GM19025 (cell line): ENCODE measurements at regions not wholly inside any gene's neighbourhood (a gene's known extent, or its start where the extent isn't known, plus 50 kb on each side); places are given as distances from the start of the nearest gene placed in this dataset.

ENCODE experiments used
- ATAC-seq: cut with Tn5 transposase; IDR thresholded peaks from one replicate; pipeline ENCODE4 v1.9.1; 2021; ENCODE audit warnings: mild to moderate bottlenecking, low read depth, moderate library complexity; ENCODE audit not compliant: unreplicated experiment

DNA sequence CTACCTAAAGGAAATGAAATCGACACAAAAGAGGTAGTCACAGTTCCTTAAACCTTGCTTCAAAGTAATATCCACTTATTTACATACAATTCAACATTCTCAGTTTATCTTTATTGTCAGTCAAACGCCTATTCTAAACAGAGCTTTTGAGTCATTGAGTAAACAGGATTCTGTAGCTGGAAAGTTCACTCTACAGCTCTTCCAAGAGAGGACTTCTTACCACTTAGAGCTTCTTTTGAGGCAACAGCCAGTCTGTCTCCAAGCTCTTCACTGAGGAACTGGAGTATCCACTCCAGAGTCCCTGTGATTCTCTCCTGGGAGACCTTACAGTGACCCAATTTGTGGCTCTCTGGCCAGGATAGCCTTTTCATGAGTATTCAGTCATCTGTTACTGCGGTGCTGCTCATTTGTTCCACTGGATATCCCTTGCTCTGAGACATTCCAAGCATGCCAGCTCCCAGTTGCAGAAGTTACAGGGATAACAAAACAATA lies 210.9 kb upstream of the OSR1 start:
- no peak for ATAC-seq

DNA sequence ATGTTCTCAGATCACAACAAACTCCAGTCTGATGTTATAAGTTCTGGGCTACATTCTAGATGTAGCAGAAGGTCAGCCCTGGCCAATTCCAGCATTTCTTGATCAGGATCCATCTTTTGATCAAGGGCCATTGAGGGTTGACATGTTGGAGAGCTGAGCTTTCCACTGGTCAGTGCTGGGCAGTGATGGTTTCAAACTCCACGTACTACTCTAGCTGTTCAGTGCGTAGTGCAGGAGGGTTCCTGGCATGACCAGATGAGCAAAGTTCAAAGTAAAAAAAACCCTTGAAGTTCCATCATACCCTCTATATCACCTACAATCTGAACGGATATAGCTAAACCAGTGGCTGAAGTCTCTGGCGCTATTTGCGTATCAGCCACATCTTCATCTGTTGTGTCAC lies 210.4 kb upstream of the OSR1 start:
- ATAC-seq = no peak

- ATAC-seq = no peak
These were observed 202.4 kb upstream of the OSR1 start for GRCh38 chr2:19560785-19561184.

GRCh38 chr2:19559596-19560240 lies 201.3 kb upstream of the OSR1 start:
- no peak for ATAC-seq

DNA sequence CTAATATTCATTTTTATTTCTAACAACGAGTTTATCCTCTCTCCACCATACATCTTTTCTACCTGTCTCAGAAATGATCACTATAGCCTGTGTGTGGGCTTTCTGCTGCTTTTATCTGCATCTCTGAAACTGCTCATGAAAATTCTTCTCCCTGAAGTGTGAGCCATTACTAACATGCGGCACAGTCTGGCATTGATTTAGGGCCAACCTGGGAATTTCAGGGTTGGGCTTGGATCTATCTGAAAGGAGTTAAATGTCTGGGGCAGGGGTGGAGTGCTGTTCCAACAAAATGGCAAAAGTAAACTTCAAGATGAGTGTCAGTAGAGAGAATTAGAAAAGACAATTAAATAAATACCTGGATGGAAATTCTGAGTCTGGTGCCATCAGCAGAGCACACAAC lies 198.2 kb upstream of the OSR1 start:
- ATAC-seq = no peak

GRCh38 chr2:19554520-19554919 lies 196.1 kb upstream of the OSR1 start:
- no peak for ATAC-seq

- ATAC-seq = no peak
These were observed 193.8 kb upstream of the OSR1 start for GRCh38 chr2:19552270-19552669.

DNA sequence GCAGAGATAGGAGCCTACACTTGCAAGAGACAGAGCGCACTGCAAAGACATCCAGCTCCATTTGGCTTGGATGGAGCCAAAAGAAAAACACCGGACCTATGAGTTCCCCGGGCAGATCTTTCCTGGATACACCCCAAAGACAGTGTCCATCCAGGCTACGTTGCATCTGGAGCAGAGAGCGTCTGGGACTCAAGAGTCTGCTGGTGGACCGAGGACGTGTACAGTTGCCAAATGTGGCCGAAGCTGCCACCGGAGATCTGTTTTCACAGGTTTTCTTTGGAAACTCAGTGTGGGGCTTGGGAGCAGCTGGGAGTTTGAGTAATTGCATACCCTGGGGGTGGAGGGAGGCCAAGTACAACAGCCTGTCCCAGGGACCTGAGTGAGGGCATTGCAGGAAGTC lies 192.3 kb upstream of the OSR1 start:
- no peak for ATAC-seq

DNA sequence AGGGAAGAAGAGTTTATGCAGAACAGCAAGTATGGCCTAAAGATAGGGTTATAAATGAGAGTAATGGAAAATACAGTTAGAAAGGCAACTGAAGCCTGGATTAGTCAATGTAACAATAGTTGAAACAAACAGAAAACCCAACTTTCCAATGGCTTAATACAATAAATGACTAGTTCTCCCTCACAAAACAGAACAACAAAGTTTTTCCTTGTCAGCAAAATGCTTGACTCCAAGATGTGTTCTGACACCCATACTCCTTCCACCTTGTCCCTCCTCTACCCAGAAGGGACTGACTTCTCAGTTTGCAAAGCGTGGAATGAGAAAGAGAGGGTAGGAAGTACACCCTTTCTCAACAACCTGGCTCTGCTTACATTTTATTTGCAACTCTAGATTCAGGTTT lies 191.4 kb upstream of the OSR1 start:
- ATAC-seq = no peak

- no peak for ATAC-seq
These were observed 189.7 kb upstream of the OSR1 start for GRCh38 chr2:19548116-19548515.

DNA sequence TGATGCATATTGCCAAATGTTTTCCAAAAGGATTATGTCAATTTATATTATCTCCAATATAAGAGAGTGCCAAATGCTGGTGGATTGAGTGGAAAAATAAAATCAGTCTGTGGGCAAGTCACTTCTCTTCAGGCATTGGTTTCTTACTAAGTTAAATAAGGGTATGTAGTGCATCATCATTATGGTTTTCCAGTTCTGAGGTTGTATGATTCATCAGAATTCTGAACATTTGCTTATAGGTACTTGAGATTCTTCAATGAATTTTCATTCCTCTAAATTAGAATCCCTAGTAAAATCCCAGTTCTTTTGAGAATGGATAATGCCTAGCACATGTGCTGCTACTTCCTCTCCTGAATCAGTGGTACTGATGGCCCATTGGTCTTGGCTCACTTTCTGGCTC lies 188.9 kb upstream of the OSR1 start:
- no peak for ATAC-seq

- no peak for ATAC-seq
These were observed 187.1 kb upstream of the OSR1 start for GRCh38 chr2:19545507-19545906.

GRCh38 chr2:19543663-19544383 lies 185.4 kb upstream of the OSR1 start:
- no peak for ATAC-seq

- no peak for ATAC-seq
These were observed 184.6 kb upstream of the OSR1 start for GRCh38 chr2:19542796-19543662.

DNA sequence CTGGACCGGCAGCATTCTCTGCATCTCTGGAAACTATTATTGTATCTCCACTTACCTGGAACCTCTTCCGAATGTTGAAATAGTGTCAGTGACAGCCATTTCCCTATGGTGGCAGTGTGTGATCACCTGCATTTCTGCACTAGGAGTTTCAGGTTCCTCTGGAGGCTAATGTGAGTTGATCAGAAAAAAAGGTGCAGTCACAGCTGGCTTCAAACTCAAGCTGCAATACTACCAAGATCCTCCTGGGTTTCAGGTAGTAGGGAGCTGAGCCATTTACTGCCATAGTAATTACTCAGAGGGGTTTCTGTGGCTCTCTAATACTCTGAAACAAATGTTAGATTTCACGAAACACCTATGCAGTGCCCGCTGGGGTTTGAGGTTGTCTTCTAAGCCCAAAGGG lies 183.5 kb upstream of the OSR1 start:
- no peak for ATAC-seq

DNA sequence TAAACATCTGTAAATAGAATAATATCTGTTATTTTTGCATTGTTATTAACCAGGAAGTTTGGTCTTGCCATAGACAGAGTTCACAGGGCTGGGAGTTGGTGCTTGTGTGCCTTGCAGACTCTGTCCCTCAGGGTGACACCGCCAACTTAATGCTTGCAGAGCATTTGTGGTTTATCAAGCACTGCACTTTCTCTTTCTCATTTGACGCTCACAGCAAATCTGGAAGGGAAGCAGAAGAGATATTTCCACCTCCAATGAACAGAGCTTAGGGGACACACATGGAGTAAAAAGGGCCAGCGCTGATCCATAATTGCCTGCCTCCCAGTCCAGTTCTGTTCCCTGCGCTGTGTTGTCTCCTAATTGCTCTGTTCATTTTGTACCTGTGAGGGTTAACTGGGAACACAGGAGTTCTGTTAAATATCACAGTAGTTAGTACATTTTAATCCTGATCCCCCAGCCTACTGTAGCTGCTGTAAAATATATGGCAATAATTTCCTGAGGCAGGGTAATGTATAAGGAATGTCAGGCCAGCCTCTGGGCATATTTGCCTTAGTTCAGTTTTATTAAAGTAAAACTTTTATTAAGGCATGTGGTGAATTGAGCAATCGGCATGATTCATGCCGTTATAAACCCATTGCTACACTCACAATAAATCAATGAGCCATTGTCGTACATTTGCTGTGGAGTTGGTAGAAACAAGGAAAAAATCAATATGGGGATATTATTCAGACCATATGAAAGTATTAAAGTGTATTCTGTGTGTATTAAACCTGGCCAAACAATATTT lies 182.5 kb upstream of the OSR1 start:
- ATAC-seq = no peak

- ATAC-seq = no peak
These were observed 180.1 kb upstream of the OSR1 start for GRCh38 chr2:19538411-19538963.

DNA sequence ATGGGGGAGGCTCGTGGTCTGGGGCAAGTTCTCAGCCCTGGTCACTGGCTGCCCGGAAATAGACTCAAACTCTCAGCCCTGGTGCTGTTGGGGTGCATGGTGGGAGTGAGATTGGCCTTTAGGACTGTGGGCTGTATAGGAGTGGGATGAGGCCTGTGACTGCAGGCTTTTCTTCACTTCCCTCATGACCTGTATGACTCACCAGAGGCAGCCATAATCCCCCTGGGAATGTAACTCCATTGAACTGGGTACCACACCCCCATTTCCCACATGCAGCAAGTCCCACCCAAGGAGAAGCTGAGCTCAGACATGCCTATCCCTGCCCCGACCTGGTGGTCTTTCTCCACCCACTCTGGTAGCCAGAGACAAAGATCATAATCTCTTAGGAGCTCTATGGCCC lies 177.7 kb upstream of the OSR1 start:
- ATAC-seq = no peak

GRCh38 chr2:19532547-19533196 lies 174.2 kb upstream of the OSR1 start:
- ATAC-seq = no peak

DNA sequence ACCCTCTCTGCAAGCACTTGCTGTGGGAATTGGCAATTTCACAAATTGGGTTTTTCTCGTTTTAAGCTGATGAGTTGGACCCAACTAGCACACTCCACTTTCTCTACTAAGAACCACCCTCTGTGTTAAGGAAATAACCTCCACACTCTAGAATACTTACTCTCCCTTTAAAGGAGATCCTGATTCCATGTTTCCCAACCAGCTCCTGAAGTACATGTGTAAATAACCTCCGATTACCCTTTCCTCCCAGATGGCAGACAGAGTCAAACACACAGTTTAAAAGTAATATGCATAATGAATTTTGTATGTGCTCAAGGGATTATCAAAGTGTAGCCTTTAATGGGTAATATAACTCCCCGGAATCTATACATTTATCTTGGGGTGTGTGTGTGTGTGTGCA lies 171.3 kb upstream of the OSR1 start:
- no peak for ATAC-seq
